Gastrocnemius medialis (tissue), 4 donors: ENCODE measurements at regions not wholly inside any gene's neighbourhood (a gene's known extent, or its start where the extent isn't known, plus 50 kb on each side); places are given as distances from the start of the nearest gene placed in this dataset.

Source experiments
- CTCF ChIP-seq, 5 experiments: fragments of 450-650 bp in 3 of 5; fragments of 200-600 bp in 2 of 5; sonication (generic) in 2 of 5; IDR thresholded peaks in 4 of 5; conservative IDR thresholded peaks in 1 of 5; 1 replicate in 4 of 5; 2 replicates in 1 of 5; pipeline ENCODE4 v1.5.1; 2016 to 2019; ENCODE audit warnings: antibody characterized with exemption in 5 of 5, mild to moderate bottlenecking in 3 of 5, moderate library complexity in 3 of 5
- POLR2A ChIP-seq, 2 donors: fragments of 450-650 bp; IDR thresholded peaks; one replicate each; pipeline ENCODE4 v1.6.1; 2017; ENCODE audit warnings: antibody characterized with exemption in 2 of 2, mild to moderate bottlenecking in 2 of 2, moderate library complexity in 2 of 2

GRCh38 chr13:76692346-76692745 is 193.9 kb downstream of the KCTD12 start:
- TF ChIP-seq CTCF (IDR thresholded peaks at IDR 0.05 in 4 of 5, conservative IDR thresholded peaks at IDR 0.05 in 1 of 5), result no peak
- TF ChIP-seq POLR2A (IDR thresholded peaks at IDR 0.05), result no peak
